OCI-M2 (cell line): ENCODE measurements at regions not wholly inside any gene's neighbourhood (a gene's known extent, or its start where the extent isn't known, plus 50 kb on each side); places are given as distances from the start of the nearest gene placed in this dataset.
"Not testable (repeated sequence)": the region's sequence is repeated elsewhere in the genome, so short reads cannot be mapped to it uniquely, and the experiment has no call there.

Source experiments
- DNase-seq: peaks from one replicate; lab custom pipeline; 2025; ENCODE audit not compliant: unreplicated experiment; lab: John Stamatoyannopoulos, UW

DNA sequence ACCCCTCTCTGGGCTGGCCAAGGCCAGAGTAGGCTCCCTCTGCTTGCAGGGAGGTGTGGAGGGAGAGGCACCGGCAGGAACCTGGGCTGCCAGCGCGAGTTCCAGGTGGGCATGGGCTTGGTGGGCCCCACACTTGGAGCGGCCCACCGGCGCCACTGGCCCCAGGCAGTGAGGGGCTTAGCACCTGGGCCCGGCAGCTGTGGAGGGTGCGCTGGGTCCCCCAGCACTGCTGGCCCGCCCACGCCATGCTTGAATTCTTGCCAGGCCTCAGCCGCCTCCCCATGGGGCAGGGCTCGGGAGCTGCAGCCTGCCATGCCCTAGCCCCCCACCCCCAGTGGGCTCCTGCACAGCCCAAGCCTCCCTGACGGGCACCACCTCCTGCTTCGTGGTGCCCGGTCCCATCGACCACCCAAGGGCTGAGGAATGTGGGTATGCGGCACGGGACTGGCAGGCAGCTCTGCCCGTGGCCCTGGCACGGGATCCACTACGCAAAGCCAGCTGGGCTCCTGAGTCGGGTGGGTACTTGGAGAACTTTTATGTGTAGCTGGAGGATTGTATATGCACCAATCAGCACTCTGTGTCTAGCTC is 1648.0 kb downstream of the OLFM4 start:
- no peak for DNase-seq

DNA sequence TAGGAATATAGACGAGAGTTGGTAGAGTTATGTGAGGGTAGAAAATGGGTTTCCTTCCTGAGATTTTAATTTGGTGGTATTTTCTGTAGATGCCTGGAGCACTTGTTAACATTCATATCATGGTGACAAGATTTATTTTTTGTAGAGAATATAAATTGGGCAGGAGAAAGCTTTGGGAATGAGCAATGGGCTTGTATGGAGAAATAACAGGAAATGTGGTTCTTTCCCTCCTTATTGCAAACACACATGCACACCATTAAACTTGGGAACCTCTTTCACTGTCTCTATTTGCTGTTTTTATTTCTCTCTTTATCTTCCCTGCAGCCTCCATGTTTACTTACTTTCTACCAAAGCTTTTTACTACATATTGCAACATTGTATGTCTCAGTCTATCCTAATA is 1653.6 kb downstream of the OLFM4 start:
- DNase-seq: no peak

DNA sequence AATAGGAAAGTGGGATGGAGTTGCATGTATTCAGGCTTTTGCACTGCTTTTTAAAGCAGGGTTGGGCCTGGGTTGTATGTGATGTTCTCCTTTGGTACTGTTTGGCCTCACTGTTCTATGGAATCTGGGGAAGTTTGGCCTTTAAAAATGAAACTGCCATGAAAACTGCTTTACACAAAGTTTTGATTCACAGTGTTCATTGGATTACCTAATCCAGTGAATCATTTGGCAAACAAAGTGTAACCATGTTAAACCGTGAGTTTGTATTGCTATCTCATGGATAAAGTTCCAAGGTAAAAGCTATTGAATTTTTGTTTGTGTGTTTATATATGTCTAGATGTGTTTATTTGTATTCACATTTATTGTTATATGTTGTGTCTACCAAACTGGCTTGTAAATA is 1658.6 kb downstream of the OLFM4 start:
- DNase-seq: no peak

DNA sequence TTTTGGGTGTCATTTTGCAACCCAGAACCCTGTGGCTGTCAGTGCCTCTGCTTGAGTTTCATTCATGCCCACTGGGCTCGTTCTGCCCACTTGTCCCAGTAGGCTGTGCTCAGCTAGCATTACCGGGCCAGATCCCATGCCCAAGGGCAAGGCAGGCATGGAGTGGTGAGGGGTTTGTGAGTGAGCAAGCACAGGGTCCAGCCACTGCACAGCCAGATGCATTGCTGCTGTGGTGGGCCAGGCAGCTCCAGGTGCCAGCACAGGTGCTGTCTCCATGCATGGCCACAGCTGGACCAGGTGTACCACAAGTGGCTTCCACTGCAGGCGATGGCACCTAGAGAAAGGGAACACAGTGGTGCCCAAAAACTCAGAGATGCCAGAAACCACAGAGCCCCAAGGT is 1671.2 kb downstream of the OLFM4 start:
- DNase-seq: no peak

DNA sequence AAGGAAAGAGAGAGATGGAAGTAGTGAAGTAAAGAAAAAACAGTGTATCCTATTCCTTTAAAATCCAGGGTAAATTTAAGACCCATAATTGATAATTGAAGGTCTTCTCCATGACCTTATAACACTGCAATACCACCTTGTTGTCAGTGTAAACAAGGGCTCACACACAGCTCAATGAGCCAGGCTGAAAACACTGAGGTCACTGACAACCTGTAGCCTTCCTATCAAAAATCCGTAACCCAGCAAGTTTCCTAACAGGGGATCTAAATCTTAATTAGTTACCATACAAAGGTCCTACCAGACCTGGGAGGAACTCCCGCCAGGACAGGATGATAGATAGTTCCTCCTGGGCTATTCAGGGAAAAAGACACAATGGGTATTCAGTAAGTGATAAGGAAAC is 1677.1 kb downstream of the OLFM4 start:
- no peak for DNase-seq

DNA sequence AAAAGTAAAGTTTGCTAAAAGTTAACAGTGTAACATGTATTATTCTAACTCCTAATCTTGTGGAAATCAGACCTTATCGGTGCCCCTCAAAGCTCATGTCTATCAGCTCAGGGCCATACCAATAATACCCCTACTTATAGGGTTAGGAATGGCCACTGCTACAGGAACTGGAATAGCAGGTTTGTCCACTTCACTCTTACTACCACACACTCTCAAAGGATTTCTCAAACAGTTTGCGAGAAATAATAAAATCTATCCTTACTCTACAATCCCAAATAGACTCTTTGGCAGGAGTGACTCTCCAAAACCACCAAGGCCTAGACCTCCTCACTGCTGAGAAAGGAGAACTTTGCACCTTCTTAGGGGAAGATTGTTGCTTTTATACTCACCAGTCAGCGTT is 1677.7 kb downstream of the OLFM4 start:
- no peak for DNase-seq

DNA sequence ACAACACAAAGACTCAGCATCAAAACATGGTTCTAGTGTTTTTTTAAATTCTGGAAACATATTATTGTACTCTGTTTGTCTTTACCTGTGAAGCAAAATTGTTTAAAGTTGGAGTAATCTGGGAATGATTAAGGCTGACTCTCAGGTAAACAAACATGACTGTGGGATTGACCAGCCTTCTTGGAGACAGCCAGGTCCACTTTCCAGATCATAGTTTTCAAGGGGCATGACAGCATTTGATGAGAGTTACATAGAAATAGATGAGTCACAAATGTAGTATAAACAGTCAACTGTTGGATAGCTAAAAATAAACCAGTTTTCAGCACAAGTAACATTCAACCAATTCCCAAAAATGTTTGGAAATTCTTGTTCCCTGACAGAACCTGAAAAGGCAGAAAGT is 1680.9 kb downstream of the OLFM4 start:
- DNase-seq: no peak

DNA sequence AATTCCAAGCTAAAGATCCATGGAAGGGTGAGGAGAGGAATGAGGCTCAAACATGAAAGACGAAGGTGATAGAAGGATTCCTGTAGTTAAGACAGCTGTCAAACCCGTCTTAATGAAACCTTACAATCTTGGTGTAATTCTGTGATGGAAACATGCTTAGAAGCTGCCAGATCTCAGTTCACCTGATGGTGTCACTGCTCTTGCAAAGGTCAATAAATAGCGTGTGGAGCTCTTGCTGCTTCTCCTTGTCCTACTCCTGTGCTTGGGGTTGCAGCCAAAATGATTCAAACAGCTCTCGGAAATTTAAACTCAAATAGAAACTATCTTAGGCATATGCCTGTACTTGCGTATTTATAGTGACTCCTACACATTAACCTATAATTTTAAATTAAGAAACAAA is 1705.0 kb downstream of the OLFM4 start:
- DNase-seq: no peak

DNA sequence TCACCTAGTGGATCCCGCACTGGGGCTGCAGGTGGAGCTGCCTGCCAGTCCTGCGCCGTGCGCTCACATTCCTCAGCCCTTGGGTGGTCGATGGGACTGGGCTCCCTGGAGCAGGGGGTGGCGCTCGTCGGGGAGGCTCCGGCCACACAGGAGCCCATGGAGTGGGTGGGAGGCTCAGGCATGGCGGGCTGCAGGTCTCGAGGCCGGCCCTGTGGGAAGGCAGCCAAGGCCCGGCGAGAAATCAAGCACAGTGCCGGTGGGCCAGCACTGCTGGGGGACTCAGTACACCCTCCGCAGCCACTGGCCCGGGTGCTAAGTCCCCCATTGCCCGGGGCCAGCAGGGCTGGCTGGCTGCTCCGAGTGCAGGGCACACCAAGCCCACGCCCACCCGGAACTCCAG is 1708.6 kb downstream of the OLFM4 start:
- DNase-seq: not testable (repeated sequence)

DNA sequence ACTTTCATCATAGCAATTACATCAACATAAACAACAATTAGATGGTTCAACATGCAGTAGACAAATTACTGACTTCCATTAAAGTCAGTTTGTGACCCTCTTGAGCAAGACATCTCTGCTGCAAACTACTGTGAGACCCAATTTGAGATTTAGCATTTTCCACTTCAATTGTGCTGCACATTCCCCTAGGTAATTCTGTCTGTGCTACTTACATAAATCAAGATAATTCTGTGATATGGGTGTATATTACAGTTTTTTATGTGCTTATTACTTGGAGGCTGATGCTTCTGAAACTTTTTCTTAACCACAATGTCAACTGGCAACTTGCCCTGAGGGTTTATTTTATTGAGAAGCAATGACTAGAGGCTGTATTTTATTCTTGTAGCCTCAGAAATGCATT is 1714.4 kb downstream of the OLFM4 start:
- no peak for DNase-seq

DNA sequence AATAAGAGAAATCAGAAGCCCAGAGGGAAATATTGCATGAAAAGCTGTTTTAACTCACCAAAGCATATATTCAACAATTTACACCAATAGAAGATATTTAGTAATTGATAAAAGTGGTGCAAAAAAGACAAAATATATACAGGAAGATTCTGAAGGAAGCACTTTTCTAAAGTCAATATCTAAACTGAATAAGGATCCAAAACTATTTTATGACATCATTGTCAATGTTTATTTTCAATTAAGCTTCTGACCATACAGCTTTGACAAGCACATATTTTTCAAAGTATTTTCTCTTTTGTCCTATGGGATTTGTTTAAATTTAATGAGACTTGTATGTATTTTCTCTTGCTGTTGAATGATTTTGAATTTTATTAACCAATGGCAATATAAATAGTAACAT is 1716.1 kb downstream of the OLFM4 start:
- no peak for DNase-seq

DNA sequence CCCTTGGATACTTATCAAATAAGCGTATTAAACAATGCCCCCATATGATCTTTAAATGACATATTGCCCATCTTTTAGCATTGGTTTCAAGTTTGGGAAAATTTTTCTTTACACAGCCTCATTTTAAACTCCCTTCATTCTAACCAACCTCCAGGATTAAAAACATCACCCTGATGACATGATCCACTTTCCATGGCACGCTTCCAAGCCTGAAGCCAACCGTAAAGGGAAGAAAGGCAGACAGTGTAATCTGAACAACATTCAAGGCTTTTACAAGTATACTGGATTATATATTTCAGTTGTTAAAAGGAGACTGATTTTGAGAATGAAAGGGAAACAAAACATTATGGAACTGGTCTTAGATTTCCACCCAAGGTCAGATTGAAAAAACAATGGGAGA is 1721.9 kb downstream of the OLFM4 start:
- no peak for DNase-seq

DNA sequence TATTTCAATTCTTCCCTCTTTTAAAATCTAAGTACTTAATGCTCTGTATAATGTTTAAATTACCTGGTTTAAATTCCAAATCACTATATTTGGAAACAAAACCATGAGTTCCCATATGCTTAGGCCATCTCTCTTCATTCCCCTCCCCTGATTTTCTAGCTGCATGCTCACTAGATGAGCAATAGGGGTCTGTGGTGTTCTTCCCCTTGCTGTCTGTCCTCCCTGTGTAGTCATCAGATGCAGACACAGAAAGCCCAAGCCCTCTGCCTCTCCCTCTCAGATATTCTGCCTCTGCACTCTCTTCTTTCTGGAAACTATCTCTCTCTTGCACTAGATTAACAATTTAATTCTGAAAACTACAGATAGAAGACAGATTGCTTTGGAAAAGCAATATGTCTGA is 1730.2 kb downstream of the OLFM4 start:
- no peak for DNase-seq

DNA sequence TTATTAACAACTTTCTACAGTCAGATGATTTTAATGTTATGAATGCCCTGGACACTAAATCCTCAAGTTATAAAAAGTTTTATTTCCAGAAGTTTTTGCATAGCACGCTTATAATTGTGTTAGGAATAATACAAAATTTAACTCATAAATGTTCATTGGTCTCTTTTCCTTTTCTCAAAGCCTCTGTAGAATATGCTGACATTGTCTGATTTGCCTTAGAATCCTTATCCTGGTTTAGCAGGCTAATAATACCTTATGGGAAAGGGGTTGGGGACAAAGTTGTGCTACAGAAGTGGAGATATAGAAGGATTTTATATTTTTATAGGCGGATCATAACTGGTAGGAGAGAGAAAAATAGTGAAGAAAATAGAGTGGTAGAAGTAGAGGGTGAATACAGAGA is 1739.6 kb downstream of the OLFM4 start:
- no peak for DNase-seq

DNA sequence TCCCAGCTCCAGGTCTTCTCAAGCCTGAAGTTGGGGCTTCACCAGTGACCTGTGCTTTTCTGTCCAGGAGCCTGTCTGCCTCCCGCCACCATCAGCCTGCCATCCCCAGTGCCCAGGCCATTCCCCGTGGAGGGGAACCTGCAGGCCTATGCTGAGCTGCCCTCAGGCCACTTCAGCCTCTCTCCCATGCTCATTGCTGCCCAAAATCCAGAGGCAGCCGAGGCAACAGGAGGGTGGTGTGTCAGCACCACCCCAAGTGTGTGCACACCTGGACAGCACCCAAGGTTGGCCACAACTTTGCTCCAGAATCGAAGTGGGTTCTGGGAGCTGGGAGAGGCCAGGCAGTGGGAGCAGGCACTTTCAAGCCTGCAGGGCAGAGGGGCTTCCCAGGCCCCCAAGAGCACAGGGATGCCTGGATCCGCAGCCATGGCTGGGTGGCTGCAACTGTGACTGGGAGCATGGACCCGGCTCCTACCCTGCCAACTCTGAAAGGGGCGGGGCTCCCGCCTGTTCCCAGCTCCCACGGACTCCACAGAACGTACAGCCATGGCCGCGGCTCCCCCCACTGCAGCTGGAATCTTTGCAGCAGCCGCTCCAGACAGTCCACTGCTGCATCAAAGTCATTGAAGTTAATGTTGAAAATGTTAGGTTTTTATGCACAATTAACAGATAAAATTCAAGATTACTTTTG is 1747.0 kb downstream of the OLFM4 start:
- no peak for DNase-seq

DNA sequence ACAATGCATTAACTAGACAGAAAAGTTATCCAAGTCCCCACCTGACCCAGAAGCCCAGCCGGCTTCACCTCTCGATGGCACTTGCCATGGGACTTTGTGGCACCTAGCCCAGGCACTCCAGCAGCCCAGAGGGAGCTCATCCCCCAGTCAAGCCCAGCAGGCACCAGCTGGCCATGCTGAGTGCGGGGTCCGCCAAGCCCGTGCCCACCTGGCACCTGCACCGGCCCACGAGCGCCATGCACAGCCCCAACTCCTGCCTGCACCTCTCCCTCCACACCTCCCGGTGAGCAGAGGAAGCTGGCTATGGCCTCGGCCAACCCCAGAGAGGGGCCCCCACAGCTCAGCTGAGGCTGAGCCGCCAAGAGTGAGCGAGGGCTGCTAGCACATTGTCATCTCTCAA is 1759.1 kb downstream of the OLFM4 start:
- DNase-seq: no peak

DNA sequence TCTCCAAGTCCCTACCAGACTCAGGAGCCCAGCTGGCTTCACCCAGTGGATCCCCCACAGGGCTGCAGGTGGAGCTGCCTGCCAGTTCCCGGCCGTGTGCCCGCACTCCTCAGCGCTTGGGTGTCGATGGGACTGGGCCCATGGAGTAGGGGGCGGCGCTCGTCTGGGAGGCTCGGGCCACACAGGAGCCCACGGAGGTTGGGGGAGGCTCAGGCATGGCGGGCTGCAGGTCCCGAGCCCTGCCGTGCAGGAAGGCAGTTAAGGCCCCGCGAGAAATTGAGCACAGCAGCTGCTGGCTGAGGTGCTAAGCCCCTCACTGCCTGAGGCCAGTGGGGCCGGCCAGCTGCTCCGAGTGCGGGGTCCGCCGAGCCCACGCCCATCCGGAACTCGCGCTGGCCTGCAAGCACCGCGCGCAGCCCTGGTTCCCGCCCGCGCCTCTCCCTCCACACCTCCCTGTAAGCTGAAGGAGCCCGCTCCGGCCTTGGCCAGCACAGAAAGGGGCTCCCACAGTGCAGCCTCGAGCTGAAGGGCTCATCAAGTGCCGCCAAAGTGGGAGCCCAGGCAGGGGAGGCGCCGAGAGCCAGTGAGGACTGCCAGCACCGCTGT is 1771.1 kb downstream of the OLFM4 start:
- no peak for DNase-seq

DNA sequence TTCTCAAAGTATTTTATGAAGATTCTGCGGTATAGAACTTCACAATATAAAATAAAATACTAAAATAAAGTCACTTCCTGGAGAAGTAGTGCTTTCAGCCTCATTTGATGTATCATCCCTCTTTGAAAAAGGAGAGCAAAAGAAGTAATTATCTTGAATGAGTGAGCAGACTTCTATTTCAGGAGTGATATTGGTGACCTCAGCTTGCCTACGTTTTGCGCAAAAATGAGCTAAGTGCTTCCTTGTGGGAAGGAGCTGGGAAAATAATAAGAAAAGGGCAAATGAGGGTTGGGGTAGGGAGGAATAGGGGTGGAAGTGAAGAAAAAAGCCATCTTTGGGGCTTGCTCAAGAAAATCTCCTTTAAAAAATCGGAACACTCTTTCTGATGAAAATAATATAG is 1773.6 kb downstream of the OLFM4 start:
- no peak for DNase-seq

DNA sequence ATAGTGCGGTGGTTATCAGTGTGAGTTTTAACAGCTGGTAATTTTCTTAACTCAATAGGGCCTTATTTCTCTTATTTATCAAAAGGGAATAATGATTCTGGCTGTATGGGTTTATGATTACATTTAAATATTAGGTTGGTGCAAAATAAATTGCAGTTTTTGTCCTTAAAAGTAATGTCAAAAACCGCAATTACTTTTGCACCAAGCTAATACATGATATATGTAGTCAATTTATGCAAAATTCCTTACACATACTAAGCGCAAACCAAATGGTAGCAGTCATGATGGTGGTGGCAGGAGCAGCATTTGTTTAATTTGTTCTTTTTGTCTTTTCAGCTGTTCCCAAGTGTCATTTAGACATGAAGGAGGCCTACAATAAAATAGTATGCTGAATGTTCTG is 1777.1 kb downstream of the OLFM4 start:
- no peak for DNase-seq

DNA sequence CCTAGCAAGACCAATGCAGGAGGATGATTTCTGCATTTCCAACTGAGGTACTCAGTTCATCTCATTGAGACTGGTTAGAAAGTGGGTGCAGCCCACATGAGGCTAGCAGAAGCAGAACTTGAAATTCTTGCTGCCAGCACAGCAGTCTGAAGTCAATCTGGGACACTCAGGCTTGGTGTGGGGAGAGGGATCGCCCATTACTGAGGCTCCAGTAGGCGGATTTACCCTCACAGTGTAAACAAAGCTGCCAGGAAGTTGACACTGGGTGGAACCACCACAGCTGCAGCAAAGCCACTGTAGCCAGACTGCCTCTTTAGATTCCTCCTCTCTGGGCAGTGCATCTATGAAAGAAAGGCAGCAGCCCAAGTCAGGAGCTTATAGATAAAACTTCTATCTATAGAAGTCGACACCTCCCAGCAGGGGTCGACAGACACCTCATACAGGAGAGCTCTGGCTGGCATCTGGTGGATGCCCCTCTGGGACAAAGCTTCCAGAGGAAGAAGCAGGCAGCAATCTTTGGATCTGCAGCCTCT is 1793.4 kb downstream of the OLFM4 start:
- DNase-seq: not testable (repeated sequence)

DNA sequence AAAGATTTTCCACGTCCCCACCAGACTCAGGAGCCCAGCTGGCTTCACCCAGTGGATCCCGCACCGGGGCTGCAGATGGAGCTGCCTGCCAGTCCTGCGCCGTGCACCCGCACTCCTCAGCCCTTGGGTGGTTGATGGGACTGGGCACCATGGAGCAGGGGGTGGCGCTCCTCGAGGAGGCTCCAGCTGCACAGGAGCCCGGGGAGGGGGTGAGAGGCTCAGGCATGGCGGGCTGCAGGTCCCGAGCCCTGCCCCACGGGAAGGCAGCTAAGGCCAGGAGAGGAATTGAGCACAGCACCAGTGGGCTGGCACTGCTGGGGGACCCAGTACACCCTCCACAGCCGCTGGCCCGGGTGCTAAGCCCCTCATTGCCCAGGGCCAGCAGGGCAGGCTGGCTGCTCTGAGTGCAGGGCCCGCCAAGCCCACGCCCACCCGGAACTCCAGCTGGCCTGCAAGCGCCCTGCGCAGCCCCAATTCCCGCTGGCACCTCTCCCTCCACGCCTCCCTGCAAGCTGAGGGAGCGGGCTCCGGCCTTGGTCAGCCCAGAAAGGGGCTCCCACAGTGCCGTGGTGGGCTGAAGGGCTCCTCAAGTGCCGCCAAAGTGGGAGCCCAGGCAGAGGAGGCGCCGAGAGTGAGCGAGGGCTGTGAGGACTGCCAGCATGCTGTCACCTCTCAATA is 1800.9 kb downstream of the OLFM4 start:
- not testable (repeated sequence) for DNase-seq

DNA sequence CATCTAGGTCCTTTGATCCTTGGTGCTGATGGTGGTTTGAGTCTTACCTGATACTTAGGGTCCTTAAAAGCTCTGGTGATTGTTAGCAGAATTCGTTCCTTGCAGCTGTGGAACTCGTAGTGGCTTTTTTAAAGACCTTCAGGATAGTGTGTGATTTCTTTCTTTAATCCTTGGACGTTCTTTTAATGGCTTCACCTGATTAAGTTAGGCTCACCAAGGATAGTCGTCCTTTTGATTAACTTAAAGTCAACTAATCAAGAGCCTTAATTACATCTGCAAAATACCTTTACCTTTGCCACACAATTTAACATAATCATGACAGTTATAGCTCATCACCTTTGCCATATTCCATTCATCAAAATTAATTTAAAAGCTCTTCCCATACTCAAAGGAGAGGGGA is 1807.7 kb downstream of the OLFM4 start:
- no peak for DNase-seq
